GM23248 (cell line): ENCODE measurements at regions not wholly inside any gene's neighbourhood (a gene's known extent, or its start where the extent isn't known, plus 50 kb on each side); places are given as distances from the start of the nearest gene placed in this dataset.

Experiments used
- EZH2 ChIP-seq: fragments of 200-600 bp; sonication (generic); IDR thresholded peaks from 2 replicates; pipeline ENCODE4 v1.6.1; 2018; ENCODE audit warnings: antibody characterized with exemption, mild to moderate bottlenecking; ENCODE audit not compliant: insufficient read depth, poor library complexity, severe bottlenecking
- EZH2phosphoT487 ChIP-seq: fragments of 200-600 bp; sonication (generic); IDR thresholded peaks from 2 replicates; pipeline ENCODE4 v1.6.1; 2018; ENCODE audit warnings: antibody characterized with exemption, moderate library complexity, mild to moderate bottlenecking, low read depth; ENCODE audit not compliant: insufficient read depth

- TF ChIP-seq EZH2: no peak
- TF ChIP-seq EZH2phosphoT487: no peak
These were observed 159.9 kb upstream of the FOXD4L5 start for GRCh38 chr9:65444943-65445342.
